Smooth muscle cell (in vitro differentiated cells): ENCODE measurements at regions not wholly inside any gene's neighbourhood (a gene's known extent, or its start where the extent isn't known, plus 50 kb on each side); places are given as distances from the start of the nearest gene placed in this dataset.

Experiments
- DNase-seq: peaks from one replicate; lab custom pipeline; 2025; ENCODE audit not compliant: unreplicated experiment; lab: John Stamatoyannopoulos, UW
- H2AFZ ChIP-seq: fragments of 200-600 bp; sonication (generic); 2 replicates; pipeline ENCODE4 v1.6.0; 2016; ENCODE audit warnings: antibody characterized with exemption, low read depth, mild to moderate bottlenecking
- H3F3A ChIP-seq: fragments of 200-600 bp; sonication (generic); 2 replicates; pipeline ENCODE4 v1.6.0; 2017; ENCODE audit warnings: antibody characterized with exemption, low read depth
- H3K27ac ChIP-seq: fragments of 200-600 bp; sonication (generic); 2 replicates; pipeline ENCODE4 v1.5.1; 2016; ENCODE audit warnings: low read depth, mild to moderate bottlenecking
- H3K27me3 ChIP-seq: fragments of 200-600 bp; sonication (generic); 2 replicates; pipeline ENCODE4 v1.6.1; 2016; ENCODE audit warnings: low read depth, mild to moderate bottlenecking
- H3K36me3 ChIP-seq: fragments of 200-600 bp; sonication (generic); 2 replicates; pipeline ENCODE4 v1.5.1; 2016; ENCODE audit warnings: low read depth
- H3K4me1 ChIP-seq: fragments of 200-600 bp; sonication (generic); 2 replicates; pipeline ENCODE4 v1.5.1; 2016; ENCODE audit warnings: low read depth
- H3K4me2 ChIP-seq: fragments of 200-600 bp; sonication (generic); 2 replicates; pipeline ENCODE4 v1.6.0; 2016; ENCODE audit warnings: mild to moderate bottlenecking
- H3K4me3 ChIP-seq: fragments of 200-600 bp; sonication (generic); 2 replicates; pipeline ENCODE4 v1.5.1; 2016; ENCODE audit warnings: mild to moderate bottlenecking
- H3K79me2 ChIP-seq: fragments of 200-600 bp; sonication (generic); 2 replicates; pipeline ENCODE4 v1.6.0; 2016; ENCODE audit warnings: low read depth, mild to moderate bottlenecking
- H3K9ac ChIP-seq: fragments of 200-600 bp; sonication (generic); 2 replicates; pipeline ENCODE4 v1.6.0; 2016; ENCODE audit warnings: low read depth
- H3K9me3 ChIP-seq: fragments of 200-600 bp; sonication (generic); replicated peaks from 2 replicates; pipeline ENCODE4 v1.5.1; 2016; ENCODE audit warnings: low read depth
- H4K20me1 ChIP-seq: fragments of 200-600 bp; sonication (generic); 2 replicates; pipeline ENCODE4 v1.6.0; 2016; ENCODE audit warnings: low read depth
- WGBS: methylation state at CpG from one replicate; pipeline ENCODE4 v1.1.7; 2016; ENCODE audit warnings: low lambda C conversion rate; 5-methylcytosine and 5-hydroxymethylcytosine counted together
- TF ChIP-seq, protein P1 (sequence below): fragments of 200-600 bp; sonication (generic); IDR thresholded peaks from 2 replicates; pipeline ENCODE4 v1.5.1; 2017; ENCODE audit warnings: borderline replicate concordance, mild to moderate bottlenecking, antibody characterized with exemption; ENCODE audit not compliant: insufficient read depth, poor library complexity, severe bottlenecking

- Histone ChIP-seq H3K27ac (peak overlapping the region; percentile 2), H2AFZ (no peak overlapping the region), H3K27me3 (peaks cover 4% of the 10 kb centered on the region), H3K9ac (no peak overlapping the region), H3K4me2 (no peak overlapping the region), H3K79me2 (no peaks in the 10 kb centered on the region), H3K36me3 (no peaks in the 10 kb centered on the region), H4K20me1 (no peaks in the 10 kb centered on the region), H3K4me1 (peaks cover 7% of the 10 kb centered on the region), H3K9me3 (no peaks in the 10 kb centered on the region), H3K4me3 (no peak overlapping the region), H3F3A (no peaks in the 10 kb centered on the region)
- TF ChIP-seq, protein P1, sequence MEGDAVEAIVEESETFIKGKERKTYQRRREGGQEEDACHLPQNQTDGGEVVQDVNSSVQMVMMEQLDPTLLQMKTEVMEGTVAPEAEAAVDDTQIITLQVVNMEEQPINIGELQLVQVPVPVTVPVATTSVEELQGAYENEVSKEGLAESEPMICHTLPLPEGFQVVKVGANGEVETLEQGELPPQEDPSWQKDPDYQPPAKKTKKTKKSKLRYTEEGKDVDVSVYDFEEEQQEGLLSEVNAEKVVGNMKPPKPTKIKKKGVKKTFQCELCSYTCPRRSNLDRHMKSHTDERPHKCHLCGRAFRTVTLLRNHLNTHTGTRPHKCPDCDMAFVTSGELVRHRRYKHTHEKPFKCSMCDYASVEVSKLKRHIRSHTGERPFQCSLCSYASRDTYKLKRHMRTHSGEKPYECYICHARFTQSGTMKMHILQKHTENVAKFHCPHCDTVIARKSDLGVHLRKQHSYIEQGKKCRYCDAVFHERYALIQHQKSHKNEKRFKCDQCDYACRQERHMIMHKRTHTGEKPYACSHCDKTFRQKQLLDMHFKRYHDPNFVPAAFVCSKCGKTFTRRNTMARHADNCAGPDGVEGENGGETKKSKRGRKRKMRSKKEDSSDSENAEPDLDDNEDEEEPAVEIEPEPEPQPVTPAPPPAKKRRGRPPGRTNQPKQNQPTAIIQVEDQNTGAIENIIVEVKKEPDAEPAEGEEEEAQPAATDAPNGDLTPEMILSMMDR = no peak
- DNase-seq = no peak
- WGBS = 50% methylated on average over 3 of the region's 3 CpGs
Observed at GRCh38 chr20:48538856-48539255, 288.9 kb downstream of the PREX1 start.

DNA sequence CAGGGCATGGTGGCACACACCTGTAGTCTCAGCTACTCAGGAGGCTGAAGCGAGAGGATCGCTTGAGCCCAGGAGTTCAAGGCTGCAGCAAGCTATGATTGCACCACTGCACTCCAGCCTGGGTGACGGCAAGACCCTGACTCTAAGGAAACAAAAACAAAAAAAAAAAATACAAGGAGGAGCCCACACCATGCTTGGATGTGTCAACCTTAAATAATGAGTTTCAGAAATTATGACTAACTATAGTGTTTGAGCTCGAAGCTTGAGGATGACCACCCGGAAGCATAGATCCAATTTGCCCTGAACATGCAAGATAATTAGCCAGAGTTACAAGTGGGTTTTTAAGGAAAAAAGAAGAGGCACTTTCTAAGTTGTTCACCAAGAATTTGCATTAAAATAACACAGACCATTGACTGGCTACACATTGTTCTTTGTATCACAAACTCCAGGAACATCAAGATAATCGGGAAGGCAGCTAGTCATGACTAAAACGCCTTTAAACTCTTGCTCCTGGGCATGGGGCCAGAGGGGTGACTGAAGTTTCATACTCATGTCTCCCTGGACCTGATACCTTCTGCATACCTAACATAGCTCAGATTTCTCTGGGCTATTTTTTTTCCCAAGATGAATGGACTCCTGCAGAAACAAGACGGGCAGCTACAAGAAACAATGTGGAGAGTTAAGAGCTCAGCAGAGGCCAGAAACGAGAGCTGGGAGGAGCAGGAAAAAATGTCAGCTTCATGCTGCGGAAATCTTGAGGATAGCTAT is 289.6 kb downstream of the PREX1 start:
- Histone ChIP-seq H3K4me2 (no peak overlapping the region), H3F3A (no peaks in the 10 kb centered on the region), H3K9ac (no peak overlapping the region), H3K27ac (peak overlapping the region; percentile 2), H3K4me3 (no peak overlapping the region), H3K36me3 (no peaks in the 10 kb centered on the region), H4K20me1 (no peaks in the 10 kb centered on the region), H3K4me1 (peaks cover 7% of the 10 kb centered on the region), H3K79me2 (no peaks in the 10 kb centered on the region), H3K27me3 (peaks cover 9% of the 10 kb centered on the region), H3K9me3 (no peaks in the 10 kb centered on the region), H2AFZ (no peak overlapping the region)
- TF ChIP-seq, protein P1 = no peak
- WGBS = 53% methylated on average over 10 of the region's 10 CpGs
- DNase-seq = no peak

- DNase-seq = no peak
- TF ChIP-seq, protein P1 = no peak
- Histone ChIP-seq H3K36me3 (no peaks in the 10 kb centered on the region), H3K9me3 (no peaks in the 10 kb centered on the region), H3K9ac (no peak overlapping the region), H3K4me2 (no peak overlapping the region), H3K79me2 (no peaks in the 10 kb centered on the region), H2AFZ (no peak overlapping the region), H3F3A (no peaks in the 10 kb centered on the region), H3K4me1 (peaks cover 7% of the 10 kb centered on the region), H4K20me1 (no peaks in the 10 kb centered on the region), H3K4me3 (no peak overlapping the region), H3K27ac (no peak overlapping the region), H3K27me3 (peaks cover 9% of the 10 kb centered on the region)
- 81% methylated on average over 2 of the region's 2 CpGs for WGBS
Observed at GRCh38 chr20:48536206-48536605, 291.6 kb downstream of the PREX1 start.

- Histone ChIP-seq H4K20me1 (no peaks in the 10 kb centered on the region), H3K36me3 (no peaks in the 10 kb centered on the region), H3K4me2 (no peak overlapping the region), H3K27ac (no peak overlapping the region), H3K4me1 (peaks cover 7% of the 10 kb centered on the region), H3K79me2 (no peaks in the 10 kb centered on the region), H3K27me3 (peaks cover 9% of the 10 kb centered on the region), H2AFZ (no peak overlapping the region), H3K4me3 (no peak overlapping the region), H3K9me3 (no peaks in the 10 kb centered on the region), H3F3A (no peaks in the 10 kb centered on the region), H3K9ac (no peak overlapping the region)
- 93% methylated on average over 5 of the region's 5 CpGs for WGBS
- no peak for DNase-seq
- TF ChIP-seq, protein P1 = no peak
Observed at GRCh38 chr20:48535556-48535955, 292.2 kb downstream of the PREX1 start.
